K562 (cell line): ENCODE measurements at regions not wholly inside any gene's neighbourhood (a gene's known extent, or its start where the extent isn't known, plus 50 kb on each side); places are given as distances from the start of the nearest gene placed in this dataset.

Experiments used
- ATAC-seq: fragments of 200-7000 bp; cut with Tn5 transposase; 3 replicates; pipeline ENCODE4 v1.9.1; 2020; ENCODE audit warnings: moderate library complexity
- BruUV-seq: library from RNA; stranded (reverse); fragments of 400-500 nt; replicated peaks from 2 replicates; lab custom pipeline; 2021; lab: Mats Ljungman, UMichigan
- CTCF ChIA-PET: fragments of 300-600 bp; formaldehyde crosslinking; extraction: SDS; loops from one replicate; lab custom pipeline; 2021; ENCODE audit warnings: low intra/inter-chr PET ratio; lab: Yijun Ruan, JAX
- POLR2A ChIA-PET: fragments of 300-600, 350-650 bp; sonication (Branson Sonifier 250); formaldehyde crosslinking; extraction: SDS; loops from one replicate; lab custom pipeline; 2021; ENCODE audit warnings: antibody characterized with exemption, inconsistent platforms; lab: Yijun Ruan, JAX
- DNase-seq, 4 experiments: peaks; one replicate each; pipeline versions ENCODE4 v3.0.0 to v3.0.0-alpha.2; 2011 to 2018; ENCODE audit warnings: low spot score in 3 of 4, mixed read lengths in 3 of 4; ENCODE audit errors: extremely low read depth in 1 of 4
- FAIRE-seq: peaks from 2 replicates; lab custom pipeline; 2011; peaks lifted over from hg19 to GRCh38; lab: Jason Lieb, UNC
- H2AFZ ChIP-seq: 2 replicates; pipeline ENCODE4 v1.6.0; 2011; ENCODE audit warnings: low read depth, low read length, control low read depth, inconsistent platforms
- H3K27ac ChIP-seq: fragments of 200-600 bp; 3 replicates; pipeline ENCODE4 v1.8.0; 2011; ENCODE audit warnings: low read depth, mild to moderate bottlenecking, control low read depth, inconsistent platforms, low read length, moderate library complexity, mixed read lengths; ENCODE audit errors: extremely low read depth
- H3K27me3 ChIP-seq, 2 experiments: fragments of 300-600 bp in 1 of 2; 2 replicates in 1 of 2; 3 replicates in 1 of 2; pipeline versions ENCODE4 v1.6.0 to v1.8.0; 2011; ENCODE audit warnings: inconsistent platforms in 2 of 2, low read length in 2 of 2, mild to moderate bottlenecking in 1 of 2, mixed read lengths in 1 of 2, moderate library complexity in 1 of 2; ENCODE audit not compliant: control insufficient read depth in 2 of 2, insufficient read depth in 2 of 2
- H3K36me3 ChIP-seq: fragments of 300-600 bp; 3 replicates; pipeline ENCODE4 v1.8.0; 2011; ENCODE audit warnings: mild to moderate bottlenecking, low read length, inconsistent platforms; ENCODE audit not compliant: control insufficient read depth, insufficient read depth
- H3K4me1 ChIP-seq, 2 experiments: fragments of 200-600 bp in 1 of 2; replicated peaks in 1 of 2; 2 replicates in 1 of 2; 3 replicates in 1 of 2; pipeline versions ENCODE4 v1.5.1 to v1.8.0; 2011; ENCODE audit warnings: inconsistent platforms in 2 of 2, low read length in 2 of 2, mild to moderate bottlenecking in 1 of 2, mixed read lengths in 1 of 2, moderate library complexity in 1 of 2; ENCODE audit not compliant: control insufficient read depth in 2 of 2, insufficient read depth in 2 of 2
- H3K4me2 ChIP-seq: 2 replicates; pipeline ENCODE4 v1.6.1; 2011; ENCODE audit warnings: low read length, control low read depth, inconsistent platforms, mixed read lengths; ENCODE audit not compliant: insufficient read depth
- H3K4me3 ChIP-seq: fragments of 200-600 bp; sonication (generic), shearing (Covaris generic); 2 replicates; pipeline ENCODE4 v1.5.1; 2016; ENCODE audit warnings: control low read depth, inconsistent platforms
- H3K79me2 ChIP-seq: fragments of 200-600 bp; 3 replicates; pipeline ENCODE4 v1.8.0; 2011; ENCODE audit warnings: low read length, inconsistent platforms; ENCODE audit not compliant: control insufficient read depth, insufficient read depth
- H3K9ac ChIP-seq, 2 experiments: 2 replicates each; pipeline versions ENCODE4 v1.6.0 to v1.6.1; 2011; ENCODE audit warnings: low read depth in 2 of 2, low read length in 2 of 2, control low read depth in 1 of 2, inconsistent platforms in 1 of 2, mild to moderate bottlenecking in 1 of 2, mixed read lengths in 1 of 2; ENCODE audit not compliant: insufficient read depth in 1 of 2
- H3K9me1 ChIP-seq: one replicate; pipeline ENCODE4 v1.6.0; 2011; ENCODE audit warnings: inconsistent platforms, mild to moderate bottlenecking, low read length, moderate library complexity; ENCODE audit not compliant: control insufficient read depth, insufficient read depth
- H3K9me3 ChIP-seq: replicated peaks from 2 replicates; pipeline ENCODE4 v1.5.1; 2011; ENCODE audit warnings: low read depth, low read length, inconsistent platforms; ENCODE audit not compliant: control insufficient read depth, insufficient read depth
- H4K20me1 ChIP-seq: replicated peaks from 2 replicates; pipeline ENCODE4 v1.6.1; 2011; ENCODE audit warnings: low read length, inconsistent platforms, mixed read lengths; ENCODE audit not compliant: control insufficient read depth, insufficient read depth
- ARID3B ChIP-seq: fragments of 250-450 bp; sonication (Bioruptor Pico); IDR thresholded peaks from 2 replicates; pipeline ENCODE4 v1.4.0; 2020; ENCODE audit warnings: borderline replicate concordance
- CAMTA2 ChIP-seq: fragments of 250-450 bp; sonication (Bioruptor Pico); conservative IDR thresholded peaks from 2 replicates; pipeline ENCODE4 v1.5.1; 2022
- CBX5 ChIP-seq: IDR thresholded peaks from 2 replicates; pipeline ENCODE4 v1.6.1; 2014; ENCODE audit warnings: low read depth, borderline replicate concordance
- CHCHD3 ChIP-seq: fragments of 250-450 bp; sonication (Bioruptor Pico); IDR thresholded peaks from 2 replicates; pipeline ENCODE4 v2.1.2; 2022; ENCODE audit warnings: mild to moderate bottlenecking
- ELK3 ChIP-seq: fragments of 450-650 bp; formaldehyde crosslinking; IDR thresholded peaks from 2 replicates; pipeline ENCODE4 v1.4.0; 2020; ENCODE audit warnings: mild to moderate bottlenecking
- GATA2 ChIP-seq: sonication (generic); formaldehyde crosslinking; IDR thresholded peaks from 2 replicates; pipeline ENCODE4 v1.4.0; 2020; ENCODE audit warnings: mild to moderate bottlenecking, missing genetic modification reagents
- HMGN3 ChIP-seq: IDR thresholded peaks from 2 replicates; pipeline ENCODE4 v1.6.1; 2011; ENCODE audit warnings: borderline replicate concordance, low read depth, mild to moderate bottlenecking, mixed read lengths, low read length; ENCODE audit not compliant: insufficient read length; ENCODE audit errors: extremely low read depth
- KDM4B ChIP-seq, 2 experiments: fragments of 450-650 bp in 1 of 2; sonication (generic) in 1 of 2; IDR thresholded peaks; 2 replicates each; pipeline ENCODE4 v1.6.1; 2016 to 2017; ENCODE audit warnings: borderline replicate concordance in 2 of 2, antibody characterized with exemption in 1 of 2, low read depth in 1 of 2, mild to moderate bottlenecking in 1 of 2
- NFATC3 ChIP-seq: fragments of 450-650 bp; IDR thresholded peaks from 2 replicates; pipeline ENCODE4 v1.6.1; 2017; ENCODE audit warnings: mild to moderate bottlenecking
- RB1 ChIP-seq: fragments of 450-650 bp; IDR thresholded peaks from 2 replicates; pipeline ENCODE4 v1.6.1; 2017; ENCODE audit warnings: low read depth, mild to moderate bottlenecking
- RCOR1 ChIP-seq, 2 experiments: IDR thresholded peaks; 2 replicates each; pipeline ENCODE4 v1.6.1; 2012; ENCODE audit warnings: low read depth in 2 of 2, low read length in 2 of 2, borderline replicate concordance in 1 of 2, improper control_type of control experiment in 1 of 2
- SAFB2 ChIP-seq: fragments of 200-400 bp; formaldehyde crosslinking; IDR thresholded peaks from 2 replicates; pipeline ENCODE4 v1.6.1; 2018; ENCODE audit warnings: borderline replicate concordance, low read length, low read depth, moderate library complexity; ENCODE audit not compliant: severe bottlenecking
- TRIM25 ChIP-seq: fragments of 450-650 bp; IDR thresholded peaks from 2 replicates; pipeline ENCODE4 v1.7.0; 2016; ENCODE audit warnings: borderline replicate concordance
- ZHX1 ChIP-seq: fragments of 150-350 bp; conservative IDR thresholded peaks from 2 replicates; pipeline ENCODE4 v1.6.1; 2014; ENCODE audit warnings: low read length
- WGBS: fragments of 100-300 bp; shearing (Covaris generic); methylation state at CpG from one replicate; pipeline ENCODE4 v1.1.6; 2016; ENCODE audit warnings: low coverage, mixed read lengths; ENCODE audit not compliant: insufficient coverage; ENCODE audit errors: missing lambda C conversion rate; 5-methylcytosine and 5-hydroxymethylcytosine counted together
- in situ Hi-C: fragments of 300-500 bp; cut with MboI; formaldehyde crosslinking; loops from 4 replicates; pipeline ENCODE4 v1.15.0; 2018; ENCODE audit warnings: inconsistent platforms, mixed read lengths
- intact Hi-C: fragments of 100-400 bp; cut with micrococcal nuclease; formaldehyde crosslinking; loops from 2 replicates; pipeline ENCODE4 v1.14.2; 2022

- Histone ChIP-seq H3K4me2 (no peak overlapping the region), H3K27me3 (peaks cover 21 to 32% of the 10 kb centered on the region in 2 experiments; a peak in 4 of 5 replicates), H3K9ac (no peak overlapping the region), H3K36me3 (no peaks in the 10 kb centered on the region), H3K79me2 (no peaks in the 10 kb centered on the region), H3K4me1 (no peaks in the 10 kb centered on the region), H4K20me1 (no peaks in the 10 kb centered on the region), H3K9me1 (no peaks in the 10 kb centered on the region), H3K4me3 (no peak overlapping the region), H3K27ac (no peak overlapping the region), H2AFZ (peak overlapping the region; percentile 51), H3K9me3 (0 out of 2 replicates have a peak, but pooled peaks cover 6% of the 10 kb centered on the region)
- ChIA-PET POLR2A (interaction anchor here (0.5 to 1.0 kb wide), 3 partner anchors 10 to 623 kb away, joined by 3 to 5 read pairs (median 5); no protein-coding TSS in a partner anchor), CTCF (no interaction called here)
- DNase-seq, result no peak
- FAIRE-seq, result no peak
- intact Hi-C loops (no loop called here), in situ Hi-C loops (no loop called here)
- WGBS, result 20% methylated on average over 14 of the region's 14 CpGs
- no peak for ATAC-seq
- no TSS peak for BruUV-seq
- TF ChIP-seq KDM4B (IDR thresholded peaks at IDR 0.05; ENCODE audit: borderline replicate concordance in 2 of 2, low read depth in 1 of 2) (no peak), ZHX1 (no peak), HMGN3 (no peak), CHCHD3 (CRISPR knock-in tag) (no peak), CBX5 (no peak), ELK3 (CRISPR knock-in tag) (no peak), GATA2 (CRISPR knock-in tag) (no peak), NFATC3 (no peak), TRIM25 (no peak), RCOR1 (IDR thresholded peaks at IDR 0.05; ENCODE audit: borderline replicate concordance in 1 of 2, low read depth in 2 of 2, low read length in 2 of 2) (no peak), CAMTA2 (CRISPR knock-in tag) (no peak), RB1 (no peak), SAFB2 (no peak), ARID3B (CRISPR knock-in tag) (no peak)
Measured at GRCh38 chr3:197363553-197364409, 65.4 kb upstream of the DLG1 start.
